Upper lobe of left lung (tissue), 6 donors: ENCODE measurements at regions not wholly inside any gene's neighbourhood (a gene's known extent, or its start where the extent isn't known, plus 50 kb on each side); places are given as distances from the start of the nearest gene placed in this dataset.
A peak's percentile ranks its signal among the peaks of the same experiment; 100 is the strongest.

Experiments used
- ATAC-seq, 2 donors: fragments of 200-7000 bp; cut with Tn5 transposase; one replicate each; pipeline ENCODE4 v1.9.1; 2022; ENCODE audit warnings: mild to moderate bottlenecking in 2 of 2, moderate library complexity in 2 of 2; ENCODE audit not compliant: low FRiP score in 2 of 2
- DNase-seq, 2 donors: peaks; one replicate each; pipeline ENCODE4 v3.0.0-alpha.2; 2019 to 2020
- H3K27ac ChIP-seq, 4 donors: fragments of 200-600 bp; sonication (generic); one replicate each; pipeline ENCODE4 v1.5.1; 2016 to 2019
- H3K27me3 ChIP-seq, 4 donors: fragments of 200-600 bp; sonication (generic); one replicate each; pipeline ENCODE4 v1.5.1; 2017 to 2019
- H3K36me3 ChIP-seq, 4 donors: fragments of 200-600 bp; sonication (generic); one replicate each; pipeline ENCODE4 v1.5.1; 2016 to 2019
- H3K4me1 ChIP-seq, 4 donors: fragments of 200-600 bp; sonication (generic); one replicate each; pipeline ENCODE4 v1.5.1; 2018 to 2019
- H3K4me3 ChIP-seq, 4 donors: fragments of 200-600 bp; sonication (generic); one replicate each; pipeline ENCODE4 v1.5.1; 2017 to 2019; ENCODE audit warnings: mild to moderate bottlenecking in 2 of 4, moderate library complexity in 1 of 4
- H3K9me3 ChIP-seq, 4 donors: fragments of 200-600 bp; sonication (generic); one replicate each; pipeline ENCODE4 v1.5.1; 2018 to 2019
- CTCF ChIP-seq, 6 experiments: fragments of 450-650 bp in 4 of 6; fragments of 200-600 bp in 2 of 6; sonication (generic) in 2 of 6; IDR thresholded peaks; one replicate each; pipeline ENCODE4 v1.5.1; 2016 to 2019; ENCODE audit warnings: antibody characterized with exemption in 6 of 6
- EP300 ChIP-seq, 4 donors: sonication (generic); formaldehyde crosslinking; IDR thresholded peaks; one replicate each; pipeline ENCODE4 v1.5.1; 2017; ENCODE audit warnings: antibody characterized with exemption in 4 of 4, control low read depth in 2 of 4
- POLR2A ChIP-seq, 4 donors: fragments of 450-650 bp; IDR thresholded peaks; one replicate each; pipeline ENCODE4 v1.5.1; 2016 to 2017; ENCODE audit warnings: antibody characterized with exemption in 4 of 4, mild to moderate bottlenecking in 2 of 4
- POLR2AphosphoS5 ChIP-seq, 2 donors: sonication (generic); formaldehyde crosslinking; IDR thresholded peaks; one replicate each; pipeline ENCODE4 v1.5.1; 2017; ENCODE audit warnings: antibody characterized with exemption in 2 of 2
- WGBS, 2 donors: methylation state at CpG; one replicate each; pipeline ENCODE4 v1.1.5; 2017 to 2018; 5-methylcytosine and 5-hydroxymethylcytosine counted together
- donor health status: DM: no; HTN: no; CAD: no; lungs with moderate emphysema.
- donor health status: DM: no; HTN: yes; CAD: no; lungs with severe emphysema.

- Histone ChIP-seq H3K4me3 (no peak overlapping the region), H3K9me3 (no peaks in the 10 kb centered on the region), H3K27me3 (no peaks in the 10 kb centered on the region), H3K27ac (no peak overlapping the region), H3K36me3 (no peaks in the 10 kb centered on the region), H3K4me1 (peaks cover 5 to 12% (median 6%) of the 10 kb centered on the region in 4 donors)
- no peak for TF ChIP-seq POLR2AphosphoS5 (IDR thresholded peaks at IDR 0.05)
- no peak for TF ChIP-seq POLR2A (IDR thresholded peaks at IDR 0.05)
- no peak for TF ChIP-seq CTCF (IDR thresholded peaks at IDR 0.05)
- TF ChIP-seq EP300 (IDR thresholded peaks at IDR 0.05) = no peak
- ATAC-seq (no peak), DNase-seq (no peak)
- 60 to 68% methylated on average over 2 of the region's 2 CpGs for WGBS, 2 donors
Observed at GRCh38 chr2:13003500-13003899, 286.8 kb downstream of the TRIB2 start.

- WGBS, 2 donors = 60 to 78% methylated on average over 2 of the region's 2 CpGs
- Histone ChIP-seq H3K36me3 (no peaks in the 10 kb centered on the region), H3K27ac (peak overlapping the region in 1 of 4 donors; percentile 29), H3K9me3 (no peaks in the 10 kb centered on the region), H3K27me3 (no peaks in the 10 kb centered on the region), H3K4me1 (peaks cover 5 to 12% (median 6%) of the 10 kb centered on the region in 4 donors), H3K4me3 (no peak overlapping the region)
- DNase-seq = no peak
- ATAC-seq = no peak
- TF ChIP-seq POLR2AphosphoS5 (IDR thresholded peaks at IDR 0.05) (no peak), POLR2A (IDR thresholded peaks at IDR 0.05) (no peak), EP300 (IDR thresholded peaks at IDR 0.05) (no peak), CTCF (IDR thresholded peaks at IDR 0.05) (no peak)
Observed at GRCh38 chr2:13005048-13005447, 288.3 kb downstream of the TRIB2 start.

GRCh38 chr2:13005761-13006335 is 289.1 kb downstream of the TRIB2 start:
- H3K9me3 ChIP-seq = no peaks in the 10 kb centered on the region
- ATAC-seq = no peak
- no peaks in the 10 kb centered on the region for H3K36me3 ChIP-seq
- H3K27me3 ChIP-seq = no peaks in the 10 kb centered on the region
- peaks cover 5 to 7% (median 6%) of the 10 kb centered on the region in 4 donors for H3K4me1 ChIP-seq
- peak overlapping the region in 1 of 4 donors; percentile 29 for H3K27ac ChIP-seq
- WGBS, 2 donors = 62 to 65% methylated on average over 7 of the region's 7 CpGs
- TF ChIP-seq POLR2AphosphoS5 (IDR thresholded peaks at IDR 0.05) = no peak
- no peak for TF ChIP-seq POLR2A (IDR thresholded peaks at IDR 0.05)
- TF ChIP-seq CTCF (IDR thresholded peaks at IDR 0.05) = no peak
- TF ChIP-seq EP300 (IDR thresholded peaks at IDR 0.05) = no peak
- no peak for DNase-seq
- no peak overlapping the region for H3K4me3 ChIP-seq

- no peaks in the 10 kb centered on the region for H3K9me3 ChIP-seq
- peak overlapping the region in 1 of 4 donors; percentile 21 for H3K27ac ChIP-seq
- WGBS, 2 donors = 49 to 70% methylated on average over 4 of the region's 4 CpGs
- DNase-seq = no peak
- H3K36me3 ChIP-seq = no peaks in the 10 kb centered on the region
- H3K4me1 ChIP-seq = peaks cover 5 to 6% (median 6%) of the 10 kb centered on the region in 4 donors
- H3K27me3 ChIP-seq = no peaks in the 10 kb centered on the region
- no peak for TF ChIP-seq CTCF (IDR thresholded peaks at IDR 0.05)
- TF ChIP-seq POLR2A (IDR thresholded peaks at IDR 0.05) = no peak
- no peak for TF ChIP-seq POLR2AphosphoS5 (IDR thresholded peaks at IDR 0.05)
- TF ChIP-seq EP300 (IDR thresholded peaks at IDR 0.05) = no peak
- H3K4me3 ChIP-seq = peak overlapping the region in 1 of 4 donors; percentile 13
- no peak for ATAC-seq
Observed at GRCh38 chr2:13006426-13006825, 289.7 kb downstream of the TRIB2 start.
